HG02852 (cell line): ENCODE measurements at regions not wholly inside any gene's neighbourhood (a gene's known extent, or its start where the extent isn't known, plus 50 kb on each side); places are given as distances from the start of the nearest gene placed in this dataset.

Experiments
- ATAC-seq: cut with Tn5 transposase; IDR thresholded peaks from one replicate; pipeline ENCODE4 v1.9.1; 2021; ENCODE audit warnings: mild to moderate bottlenecking, moderate library complexity; ENCODE audit not compliant: unreplicated experiment

- ATAC-seq, result no peak
These were observed 104.2 kb upstream of the GADD45A start for GRCh38 chr1:67580691-67581403.

- no peak for ATAC-seq
These were observed 102.2 kb upstream of the GADD45A start for GRCh38 chr1:67582625-67583461.

- no peak for ATAC-seq
These were observed 101.5 kb upstream of the GADD45A start for GRCh38 chr1:67583462-67583950.

GRCh38 chr1:67584938-67585337, 100.1 kb upstream of the GADD45A start:
- no peak for ATAC-seq

- no peak for ATAC-seq
These were observed 98.4 kb upstream of the GADD45A start for GRCh38 chr1:67586596-67586995.

GRCh38 chr1:67588178-67588855, 96.7 kb upstream of the GADD45A start:
- no peak for ATAC-seq

GRCh38 chr1:67589519-67590233, 95.3 kb upstream of the GADD45A start:
- no peak for ATAC-seq

GRCh38 chr1:67590329-67590728, 94.7 kb upstream of the GADD45A start:
- ATAC-seq, result no peak

GRCh38 chr1:67594764-67595163, 90.2 kb upstream of the GADD45A start:
- no peak for ATAC-seq

- no peak for ATAC-seq
These were observed 88.3 kb upstream of the GADD45A start for GRCh38 chr1:67596674-67597073.

GRCh38 chr1:67597336-67597735, 87.7 kb upstream of the GADD45A start:
- no peak for ATAC-seq

GRCh38 chr1:67599085-67599484, 85.9 kb upstream of the GADD45A start:
- no peak for ATAC-seq

- ATAC-seq, result no peak
These were observed 83.5 kb upstream of the GADD45A start for GRCh38 chr1:67601539-67601938.

- no peak for ATAC-seq
These were observed 83.0 kb upstream of the GADD45A start for GRCh38 chr1:67601955-67602354.

- ATAC-seq, result no peak
These were observed 80.2 kb upstream of the GADD45A start for GRCh38 chr1:67604778-67605177.

- no peak for ATAC-seq
These were observed 79.7 kb upstream of the GADD45A start for GRCh38 chr1:67605209-67605780.

GRCh38 chr1:67607286-67607685, 77.7 kb upstream of the GADD45A start:
- ATAC-seq, result no peak

- no peak for ATAC-seq
These were observed 77.3 kb upstream of the GADD45A start for GRCh38 chr1:67607699-67608098.

- no peak for ATAC-seq
These were observed 76.1 kb upstream of the GADD45A start for GRCh38 chr1:67608661-67609576.
